H9 (cell line): ENCODE measurements at regions not wholly inside any gene's neighbourhood (a gene's known extent, or its start where the extent isn't known, plus 50 kb on each side); places are given as distances from the start of the nearest gene placed in this dataset.

Source experiments
- DNase-seq: peaks from one replicate; pipeline ENCODE4 v3.0.0-alpha.2; 2017
- H2AFZ ChIP-seq: one replicate; pipeline ENCODE4 v1.6.1; 2013; ENCODE audit warnings: mild to moderate bottlenecking, low read length, control low read depth, moderate library complexity
- H2AK5ac ChIP-seq: 2 replicates; pipeline ENCODE4 v1.6.1; 2013; ENCODE audit warnings: low read length, control low read depth, mixed read lengths; ENCODE audit not compliant: insufficient read length
- H2BK120ac ChIP-seq: one replicate; pipeline ENCODE4 v1.6.1; 2013; ENCODE audit warnings: low read depth, mild to moderate bottlenecking, low read length, control low read depth, inconsistent platforms; ENCODE audit not compliant: poor library complexity, severe bottlenecking
- H2BK12ac ChIP-seq: 2 replicates; pipeline ENCODE4 v1.6.1; 2013; ENCODE audit warnings: low read length, control low read depth, mixed read lengths, low read depth; ENCODE audit not compliant: insufficient read length
- H2BK15ac ChIP-seq: 2 replicates; pipeline ENCODE4 v1.6.1; 2013; ENCODE audit warnings: low read depth, low read length, control low read depth
- H2BK20ac ChIP-seq: one replicate; pipeline ENCODE4 v1.6.1; 2013; ENCODE audit warnings: low read depth, mild to moderate bottlenecking, low read length, control low read depth, inconsistent platforms; ENCODE audit not compliant: poor library complexity, severe bottlenecking
- H2BK5ac ChIP-seq: 2 replicates; pipeline ENCODE4 v1.6.1; 2013; ENCODE audit warnings: low read length, control low read depth, mixed read lengths; ENCODE audit not compliant: insufficient read length
- H3K14ac ChIP-seq: 2 replicates; pipeline ENCODE4 v1.6.1; 2013; ENCODE audit warnings: low read length, control low read depth; ENCODE audit not compliant: insufficient read depth
- H3K18ac ChIP-seq: 2 replicates; pipeline ENCODE4 v1.6.1; 2013; ENCODE audit warnings: low read depth, mild to moderate bottlenecking, mixed read lengths, low read length, control low read depth; ENCODE audit not compliant: insufficient read length
- H3K23ac ChIP-seq: 2 replicates; pipeline ENCODE4 v1.6.1; 2013; ENCODE audit warnings: low read length, control low read depth, mixed read lengths, low read depth; ENCODE audit not compliant: insufficient read length
- H3K23me2 ChIP-seq: 2 replicates; pipeline ENCODE4 v1.6.1; 2013; ENCODE audit warnings: low read depth, mild to moderate bottlenecking, mixed read lengths, low read length, control low read depth; ENCODE audit not compliant: insufficient read length, poor library complexity, severe bottlenecking
- H3K27ac ChIP-seq: 2 replicates; pipeline ENCODE4 v1.5.1; 2013; ENCODE audit warnings: low read length, control low read depth, mixed read lengths, low read depth; ENCODE audit not compliant: insufficient read length
- H3K27me3 ChIP-seq: 2 replicates; pipeline ENCODE4 v1.6.1; 2013; ENCODE audit warnings: low read length, control low read depth, inconsistent platforms; ENCODE audit not compliant: insufficient read depth
- H3K4ac ChIP-seq: 2 replicates; pipeline ENCODE4 v1.6.1; 2013; ENCODE audit warnings: low read depth, mild to moderate bottlenecking, control low read depth, inconsistent platforms, low read length, moderate library complexity
- H3K4me1 ChIP-seq: 2 replicates; pipeline ENCODE4 v1.6.1; 2013; ENCODE audit warnings: low read length, control low read depth, inconsistent platforms; ENCODE audit not compliant: insufficient read depth
- H3K4me2 ChIP-seq: 2 replicates; pipeline ENCODE4 v1.6.1; 2013; ENCODE audit warnings: low read length, control low read depth, mixed read lengths; ENCODE audit not compliant: insufficient read length, insufficient read depth
- H3K56ac ChIP-seq: 2 replicates; pipeline ENCODE4 v1.6.1; 2013; ENCODE audit warnings: low read depth, mild to moderate bottlenecking, mixed read lengths, low read length, control low read depth; ENCODE audit not compliant: insufficient read length
- H3K79me1 ChIP-seq: 2 replicates; pipeline ENCODE4 v1.6.1; 2013; ENCODE audit warnings: low read depth, mild to moderate bottlenecking, moderate library complexity, low read length, control low read depth, inconsistent platforms; ENCODE audit not compliant: insufficient read depth, poor library complexity, severe bottlenecking
- H3K79me2 ChIP-seq: 2 replicates; pipeline ENCODE4 v1.6.1; 2013; ENCODE audit warnings: low read length, control low read depth, inconsistent platforms; ENCODE audit not compliant: insufficient read depth
- H3K9ac ChIP-seq: 2 replicates; pipeline ENCODE4 v1.6.1; 2013; ENCODE audit warnings: low read length, control low read depth, mixed read lengths; ENCODE audit not compliant: insufficient read length; ENCODE audit errors: extremely low read depth
- H3K9me3 ChIP-seq: one replicate; pipeline ENCODE4 v1.6.1; 2013; ENCODE audit warnings: low read depth, low read length, inconsistent platforms; ENCODE audit not compliant: control insufficient read depth
- H3T11ph ChIP-seq: one replicate; pipeline ENCODE4 v1.6.1; 2013; ENCODE audit warnings: mild to moderate bottlenecking, low read length, control low read depth, inconsistent platforms
- H4K20me1 ChIP-seq: one replicate; pipeline ENCODE4 v1.6.1; 2013; ENCODE audit not compliant: control insufficient read depth, insufficient read length, insufficient read depth
- H4K5ac ChIP-seq: 2 replicates; pipeline ENCODE4 v1.6.1; 2013; ENCODE audit warnings: low read depth, mild to moderate bottlenecking, mixed read lengths, low read length, control low read depth; ENCODE audit not compliant: insufficient read length
- H4K8ac ChIP-seq: replicated peaks from 2 replicates; pipeline ENCODE4 v1.6.1; 2013; ENCODE audit warnings: low read length, control low read depth, mixed read lengths, low read depth; ENCODE audit not compliant: insufficient read length
- H4K91ac ChIP-seq: 2 replicates; pipeline ENCODE4 v1.6.1; 2013; ENCODE audit warnings: low read depth, mild to moderate bottlenecking, moderate library complexity, mixed read lengths, low read length, control low read depth; ENCODE audit not compliant: insufficient read length
- H3K27ac Mint-ChIP-seq, 3 experiments: 2 replicates in 2 of 3; 3 replicates in 1 of 3; pipeline ENCODE4 v1.8.0; 2020 to 2021; ENCODE audit warnings: mixed read lengths in 3 of 3, mild to moderate bottlenecking in 1 of 3, moderate library complexity in 1 of 3
- H3K27me3 Mint-ChIP-seq: 2 replicates; pipeline ENCODE4 v1.8.0; 2021; ENCODE audit warnings: low read depth, mild to moderate bottlenecking, moderate library complexity, mixed read lengths
- H3K36me3 Mint-ChIP-seq, 3 experiments: 2 replicates in 2 of 3; 3 replicates in 1 of 3; pipeline ENCODE4 v1.8.0; 2020 to 2021; ENCODE audit warnings: low read depth in 3 of 3, mixed read lengths in 3 of 3; ENCODE audit not compliant: insufficient read depth in 1 of 3
- H3K4me1 Mint-ChIP-seq, 2 experiments: 2 replicates each; pipeline ENCODE4 v1.8.0; 2020; ENCODE audit warnings: mixed read lengths in 2 of 2
- H3K4me3 Mint-ChIP-seq, 2 experiments: 2 replicates in 1 of 2; 3 replicates in 1 of 2; pipeline ENCODE4 v1.8.0; 2020 to 2021; ENCODE audit warnings: mild to moderate bottlenecking in 2 of 2, mixed read lengths in 2 of 2, moderate library complexity in 1 of 2
- H3K9me3 Mint-ChIP-seq, 2 experiments: 2 replicates in 1 of 2; 3 replicates in 1 of 2; pipeline ENCODE4 v1.8.0; 2020; ENCODE audit warnings: mild to moderate bottlenecking in 2 of 2, mixed read lengths in 2 of 2, moderate library complexity in 1 of 2
- CTCF ChIP-seq: fragments of 200-600 bp; sonication (generic); conservative IDR thresholded peaks from 3 replicates; pipeline ENCODE4 v1.8.0; 2021; ENCODE audit warnings: antibody characterized with exemption, mild to moderate bottlenecking

- H2BK20ac ChIP-seq = no peak overlapping the region
- no peak overlapping the region for H3K9ac ChIP-seq
- no peak for TF ChIP-seq CTCF
- no peak overlapping the region for H3K56ac ChIP-seq
- H3K27me3 Mint-ChIP-seq = no peaks in the 10 kb centered on the region
- H3T11ph ChIP-seq = no peak overlapping the region
- no peak overlapping the region for H3K4me3 Mint-ChIP-seq
- no peak overlapping the region for H2AFZ ChIP-seq
- H3K79me2 ChIP-seq = no peaks in the 10 kb centered on the region
- peaks cover 0 to 7% (median 3%) of the 10 kb centered on the region in 3 experiments; a peak in 1 of 7 replicates for H3K36me3 Mint-ChIP-seq
- H3K23ac ChIP-seq = no peak overlapping the region
- H3K18ac ChIP-seq = no peak overlapping the region
- H3K4me1 ChIP-seq = no peaks in the 10 kb centered on the region
- H4K91ac ChIP-seq = no peak overlapping the region
- H3K4me2 ChIP-seq = no peak overlapping the region
- no peak overlapping the region for H2BK15ac ChIP-seq
- H4K5ac ChIP-seq = no peak overlapping the region
- H3K27ac Mint-ChIP-seq = no peak overlapping the region
- H3K9me3 Mint-ChIP-seq = peaks cover 6 to 22% of the 10 kb centered on the region in 2 experiments; a peak in 4 of 5 replicates
- no peak overlapping the region for H2BK5ac ChIP-seq
- no peaks in the 10 kb centered on the region for H3K9me3 ChIP-seq
- H2BK12ac ChIP-seq = no peak overlapping the region
- no peak for DNase-seq
- H3K79me1 ChIP-seq = no peaks in the 10 kb centered on the region
- no peak overlapping the region for H4K8ac ChIP-seq
- no peak overlapping the region for H3K27ac ChIP-seq
- H3K14ac ChIP-seq = no peak overlapping the region
- H4K20me1 ChIP-seq = no peaks in the 10 kb centered on the region
- H2AK5ac ChIP-seq = no peak overlapping the region
- no peak overlapping the region for H3K4ac ChIP-seq
- no peaks in the 10 kb centered on the region for H3K4me1 Mint-ChIP-seq
- no peak overlapping the region for H2BK120ac ChIP-seq
- H3K27me3 ChIP-seq = no peaks in the 10 kb centered on the region
- H3K23me2 ChIP-seq = no peaks in the 10 kb centered on the region
Observed at GRCh38 chr2:123463886-123464285, 561.2 kb upstream of the CNTNAP5 start.
